Stimulated activated CD4-positive, alpha-beta T cell treated with anti-CD3 and anti-CD28 coated beads, Interleukin-1b, Interleukin-23, amount 100 ng/mL, for 48 hours (primary cell): ENCODE measurements at regions not wholly inside any gene's neighbourhood (a gene's known extent, or its start where the extent isn't known, plus 50 kb on each side); places are given as distances from the start of the nearest gene placed in this dataset.
"Not testable (repeated sequence)": the region's sequence is repeated elsewhere in the genome, so short reads cannot be mapped to it uniquely, and the experiment has no call there.

ENCODE experiments used
- DNase-seq: peaks from one replicate; pipeline ENCODE4 v3.0.0-alpha.2; 2020

DNA sequence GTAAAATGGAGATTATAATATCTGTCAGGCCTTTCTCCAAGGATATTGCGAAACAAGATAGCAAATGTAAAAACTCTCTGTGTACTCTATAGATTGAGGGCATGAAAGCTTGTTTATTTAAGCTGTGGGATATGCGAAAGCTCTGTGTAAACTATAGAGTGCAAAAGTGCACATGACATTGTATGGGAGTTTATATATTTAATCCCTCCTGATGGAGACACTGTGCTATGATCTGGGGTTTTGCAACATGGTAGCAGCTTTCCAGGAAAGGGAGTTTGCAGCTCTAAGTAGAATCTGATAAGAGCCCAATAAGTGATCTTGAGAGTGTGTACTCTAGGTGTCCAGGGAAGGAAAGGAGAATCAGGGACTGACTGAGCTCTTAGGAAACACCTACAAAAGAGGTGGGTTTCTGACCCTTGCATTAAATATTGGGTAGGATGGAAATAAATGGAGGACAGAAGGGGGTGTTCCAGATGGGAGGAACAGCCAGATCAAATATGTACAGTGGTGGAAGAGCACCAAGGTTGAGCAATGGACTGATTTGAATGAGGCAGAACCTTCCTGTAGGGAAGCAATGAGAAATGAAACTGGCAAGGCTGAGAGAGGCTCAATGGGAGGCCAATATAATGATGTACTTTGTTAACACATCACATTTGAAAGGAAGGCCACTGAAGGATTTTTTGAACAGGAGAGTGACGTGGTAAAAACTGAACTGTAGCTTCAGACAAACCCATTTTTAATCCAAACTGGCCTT, 450.1 kb downstream of the GJA1 start:
- no peak for DNase-seq

DNA sequence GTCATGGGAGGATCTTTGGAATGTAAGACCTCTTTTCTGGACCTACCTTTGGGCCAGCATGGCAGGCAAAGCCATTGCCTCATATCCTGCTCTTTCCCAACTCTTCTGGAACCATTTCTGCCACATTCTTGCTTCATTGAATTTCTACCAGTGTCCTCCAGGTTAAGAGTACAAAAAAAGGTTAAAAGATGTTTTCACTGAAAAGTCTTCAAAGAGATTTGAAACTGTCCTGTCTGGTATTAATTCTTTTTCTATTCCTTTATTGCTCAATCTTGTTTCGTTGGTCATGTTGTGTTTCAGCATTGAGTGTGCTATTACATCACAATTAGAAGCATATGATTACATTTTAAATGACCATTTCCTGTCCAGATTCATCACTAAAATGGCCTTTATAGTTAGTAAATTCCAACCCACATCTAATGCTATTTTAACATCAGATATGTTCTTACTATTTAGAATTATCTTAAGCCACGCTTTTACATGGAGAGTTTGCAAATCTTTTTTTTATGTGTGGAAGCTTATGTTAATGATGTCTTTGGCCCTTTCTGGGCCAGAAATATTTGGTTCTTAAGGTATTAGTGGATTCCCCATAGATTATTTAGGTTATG, 450.9 kb downstream of the GJA1 start:
- DNase-seq: no peak

DNA sequence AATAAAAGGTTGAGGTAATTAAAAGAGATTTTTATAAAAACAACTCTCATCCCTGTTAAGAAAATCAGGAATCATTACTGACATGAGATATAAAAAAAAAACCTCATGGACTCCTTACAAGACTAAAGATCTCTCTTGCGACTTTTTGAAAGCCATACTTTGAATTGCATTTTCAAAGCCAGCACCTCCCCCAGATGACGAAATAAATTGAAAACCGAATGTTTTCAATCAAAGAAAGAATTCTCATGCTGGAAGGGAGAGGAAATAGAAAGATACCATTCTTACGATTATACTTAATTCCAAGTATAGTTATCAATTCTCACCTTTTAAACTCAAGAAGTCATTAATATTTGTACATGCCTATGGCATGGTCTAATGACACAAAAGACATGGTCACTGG, 452.3 kb downstream of the GJA1 start:
- DNase-seq: no peak

DNA sequence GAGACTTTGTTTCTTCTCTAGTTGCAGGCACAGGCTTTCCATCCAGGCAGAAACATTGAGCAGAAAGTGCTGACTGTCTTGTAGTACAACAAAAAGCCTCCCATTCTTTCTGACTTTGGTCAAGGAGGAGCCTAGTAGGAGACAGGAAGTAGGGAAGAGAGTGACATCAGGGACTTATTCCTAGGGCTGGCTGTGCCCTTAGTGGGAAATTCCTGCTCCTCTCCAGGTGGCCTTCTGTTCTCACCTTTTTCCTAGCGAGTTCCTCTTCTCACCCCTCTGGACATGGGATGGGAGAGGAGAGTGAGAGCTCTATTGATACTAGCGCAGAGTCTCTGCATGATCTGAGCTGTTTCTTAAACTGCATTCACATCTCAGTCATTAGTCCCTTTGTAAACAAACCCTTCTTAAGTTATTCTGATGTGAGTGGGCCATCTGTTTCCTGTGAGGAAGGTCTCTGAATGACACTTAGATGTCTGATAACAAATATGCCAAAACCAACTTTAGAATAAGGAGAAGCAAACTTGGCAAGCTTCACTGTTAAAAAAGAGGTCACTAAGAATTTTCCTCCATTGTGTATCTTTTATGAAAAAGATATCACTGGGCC, 455.0 kb downstream of the GJA1 start:
- DNase-seq: no peak

DNA sequence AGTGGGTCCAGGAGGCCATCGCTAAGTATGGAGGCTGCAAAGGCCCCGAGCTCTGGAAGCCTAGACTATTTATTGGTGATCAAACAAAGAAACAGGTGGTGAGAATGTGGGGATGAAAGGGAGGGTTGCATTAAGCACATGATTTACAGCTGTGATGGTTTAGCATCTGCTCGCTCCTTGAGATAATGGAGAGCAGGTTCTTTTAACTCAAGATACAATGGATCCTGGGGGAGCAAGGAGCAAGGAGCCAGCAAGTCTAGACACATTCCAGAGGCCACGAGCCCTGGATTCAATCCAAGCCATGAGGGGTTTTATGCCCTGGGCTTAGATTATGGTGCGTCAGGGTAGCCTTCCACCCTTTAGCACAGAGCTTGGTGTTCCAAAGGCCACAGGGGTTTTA, 460.3 kb downstream of the GJA1 start:
- not testable (repeated sequence) for DNase-seq

DNA sequence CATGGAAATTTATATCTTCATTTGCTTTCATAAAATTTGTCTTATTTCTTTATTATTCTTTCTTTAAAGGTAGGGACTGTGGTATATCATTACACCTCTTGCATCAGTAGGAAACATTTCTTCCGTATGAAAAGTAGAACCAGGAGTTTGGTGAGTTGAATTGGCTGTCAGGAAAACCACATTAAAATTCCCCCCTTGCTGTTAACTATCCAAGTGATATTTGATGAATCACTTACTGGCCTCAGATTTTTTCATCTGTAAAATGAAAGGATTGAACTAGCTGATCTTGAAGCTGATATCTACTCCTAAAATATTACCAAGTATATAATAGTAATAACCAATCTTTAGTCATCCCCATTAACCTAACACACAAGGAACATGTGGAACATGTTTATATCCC, 460.9 kb downstream of the GJA1 start:
- DNase-seq: no peak

DNA sequence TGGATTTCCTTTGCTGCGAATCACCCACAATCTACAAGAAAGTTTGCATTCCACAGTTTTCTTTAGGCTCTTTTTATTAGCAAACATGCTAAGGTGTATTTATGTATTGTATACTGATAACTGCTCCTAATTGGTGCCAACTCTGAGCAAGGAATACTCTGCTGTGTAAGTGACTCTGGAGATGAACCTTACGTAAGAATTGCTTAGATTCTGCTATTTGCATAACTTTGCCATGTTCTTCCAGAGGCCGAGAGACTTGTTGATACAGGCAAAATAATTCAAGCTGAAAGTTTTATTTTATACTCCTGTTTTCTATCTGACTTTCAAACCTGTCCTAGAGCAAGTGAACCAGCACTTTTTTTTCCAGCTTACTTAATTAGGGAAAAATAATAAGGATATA, 461.3 kb downstream of the GJA1 start:
- DNase-seq: no peak

DNA sequence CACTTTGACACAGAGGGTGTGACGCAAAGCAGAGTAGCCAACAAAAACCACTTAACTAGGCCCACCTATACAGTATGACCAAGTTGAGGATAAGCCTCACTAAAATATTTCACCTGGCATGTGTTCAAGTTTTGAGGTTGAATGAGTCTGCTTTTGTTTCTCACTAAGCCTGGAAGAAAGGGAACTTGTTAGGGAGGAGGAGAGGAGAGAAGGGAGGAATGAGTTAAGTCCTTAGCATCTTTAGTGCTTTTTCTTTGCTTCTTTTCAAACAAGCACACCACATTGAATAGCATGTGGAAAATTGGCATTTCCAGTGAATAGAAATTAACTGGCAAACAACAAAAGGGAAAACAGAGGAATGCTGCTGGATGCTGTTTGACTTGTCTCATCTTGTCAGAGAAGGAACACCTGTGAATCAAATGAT, 461.9 kb downstream of the GJA1 start:
- no peak for DNase-seq

DNA sequence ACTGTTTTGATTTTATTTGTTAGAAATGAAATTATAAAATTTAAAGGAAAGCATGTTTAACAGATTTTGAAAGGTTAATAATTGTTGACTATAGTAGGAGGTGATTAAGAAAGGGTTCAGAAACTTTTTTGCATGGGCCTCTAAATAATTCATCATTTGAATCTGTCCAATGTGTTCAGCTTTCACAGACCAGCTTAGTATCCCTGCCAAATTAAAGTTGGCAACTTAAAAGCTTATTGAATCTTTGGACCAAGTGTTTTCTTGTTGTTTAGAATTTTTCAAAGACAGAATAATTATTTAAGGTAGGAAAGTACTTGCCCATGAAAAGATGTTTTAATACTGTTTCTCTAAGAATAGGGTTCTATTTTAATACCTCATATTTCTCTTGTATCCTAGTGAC, 466.0 kb downstream of the GJA1 start:
- DNase-seq: no peak

DNA sequence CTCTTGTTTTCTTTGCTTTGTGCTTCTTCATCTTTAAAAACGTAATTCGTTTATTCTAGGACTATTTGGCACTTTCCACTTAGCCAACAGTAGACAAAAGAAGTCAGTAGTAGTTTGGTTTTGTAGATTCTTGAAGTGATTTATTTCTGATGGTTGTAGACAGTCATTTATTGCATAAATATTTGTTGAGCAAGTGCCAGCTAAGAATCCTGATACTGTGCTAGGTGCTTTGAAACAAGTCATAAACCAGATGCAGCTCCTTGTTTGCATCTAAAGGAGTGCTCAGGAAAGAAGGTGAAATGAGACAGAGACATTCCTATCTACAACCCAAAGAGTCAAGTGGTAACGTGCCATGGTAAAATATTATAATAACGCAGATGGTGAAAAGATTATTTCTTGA, 469.1 kb downstream of the GJA1 start:
- no peak for DNase-seq

DNA sequence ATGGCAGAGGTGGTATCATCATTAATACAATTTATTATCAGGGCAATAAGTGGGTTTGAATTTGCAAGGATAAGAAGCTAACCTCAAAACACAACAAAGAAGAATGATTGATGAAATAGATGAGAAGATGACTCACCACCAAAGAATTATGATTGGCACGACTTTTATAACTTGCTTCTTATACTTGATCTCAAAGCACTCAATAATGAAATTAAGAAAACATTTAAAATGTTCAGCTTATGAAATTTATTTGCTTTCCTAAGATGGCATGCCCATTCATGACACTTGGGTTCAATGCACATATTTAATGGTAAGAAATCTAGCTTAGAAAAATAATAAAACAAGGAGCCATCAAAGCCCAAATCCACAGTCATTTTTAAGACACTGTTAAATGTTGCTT, 477.5 kb downstream of the GJA1 start:
- no peak for DNase-seq

DNA sequence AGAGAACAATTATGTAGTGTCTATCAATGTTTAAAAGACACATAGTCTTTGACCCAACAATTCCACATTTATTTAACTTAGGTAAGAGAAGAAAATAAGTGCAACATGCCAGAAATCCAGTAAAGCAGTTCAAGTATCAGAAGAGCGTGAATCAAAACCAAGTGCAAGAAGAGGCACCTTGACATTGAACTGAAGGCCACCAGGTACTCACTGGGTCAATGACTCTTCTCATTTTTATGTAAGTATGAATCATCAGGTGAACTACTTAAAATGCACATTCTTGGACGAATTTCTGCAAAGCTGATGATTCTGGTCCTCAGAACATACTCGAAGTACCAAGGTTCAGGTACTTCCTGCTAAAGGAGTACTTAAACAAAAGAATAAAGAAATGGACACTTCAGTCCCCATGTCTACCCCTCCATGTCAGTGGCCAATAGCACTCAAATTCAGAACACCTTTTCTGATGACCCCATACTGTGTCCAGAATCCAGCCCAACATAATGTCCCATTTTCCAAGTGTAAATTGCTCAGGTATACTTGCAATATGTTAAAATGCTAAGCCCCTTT, 481.9 kb downstream of the GJA1 start:
- DNase-seq: no peak

DNA sequence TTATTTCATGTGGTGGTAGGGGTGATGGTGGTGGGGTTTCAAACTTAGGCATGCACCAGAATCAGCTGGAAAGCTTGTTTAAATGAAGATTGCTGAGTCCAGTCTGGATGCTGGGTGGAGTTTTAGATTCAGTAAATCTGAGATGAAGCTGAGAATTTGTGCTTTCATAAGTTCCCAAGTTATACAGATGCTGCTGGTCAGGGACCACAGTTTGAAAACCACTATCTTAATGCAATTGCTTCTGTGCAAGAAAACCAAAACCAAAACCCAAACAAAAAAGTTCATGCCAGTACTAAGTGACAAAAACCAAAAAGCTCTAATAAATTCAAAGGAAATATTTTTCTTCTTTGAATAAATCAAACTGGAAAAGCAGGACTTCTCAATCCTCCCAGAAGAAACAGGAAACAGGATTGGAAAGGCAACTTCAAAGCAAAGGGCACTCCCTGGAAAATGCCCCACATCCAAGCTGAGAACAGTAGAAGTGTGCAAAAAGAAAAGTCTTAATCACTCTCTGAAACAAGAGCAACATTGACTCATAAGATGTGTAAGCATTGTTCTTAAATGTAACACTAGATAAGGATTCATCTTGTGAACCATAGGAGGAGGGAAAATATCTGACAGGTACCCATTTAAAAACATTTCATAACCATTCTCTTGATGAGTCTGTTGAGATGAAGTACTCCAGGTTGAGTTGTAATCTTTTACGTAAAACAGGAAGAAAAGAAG, 481.5 kb upstream of the HSF2 start:
- no peak for DNase-seq

DNA sequence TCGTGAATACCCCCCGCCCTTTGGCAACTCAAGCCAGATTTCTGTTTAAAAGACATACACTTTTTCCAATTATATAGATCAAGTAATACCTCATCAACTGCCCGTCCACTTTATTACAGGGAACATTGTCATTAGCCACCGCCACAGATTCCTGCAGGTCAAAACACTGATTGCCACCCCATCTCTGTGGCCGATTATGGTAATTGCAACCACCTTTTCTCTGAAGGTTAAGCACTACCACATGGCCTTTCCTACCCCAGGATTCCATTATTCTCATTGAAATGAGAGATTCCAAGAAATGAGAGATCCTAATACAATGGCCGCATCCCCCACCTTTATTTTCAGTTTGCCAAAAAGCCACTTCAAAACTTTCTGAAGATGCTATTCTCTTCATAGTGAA, 478.8 kb upstream of the HSF2 start:
- DNase-seq: no peak

DNA sequence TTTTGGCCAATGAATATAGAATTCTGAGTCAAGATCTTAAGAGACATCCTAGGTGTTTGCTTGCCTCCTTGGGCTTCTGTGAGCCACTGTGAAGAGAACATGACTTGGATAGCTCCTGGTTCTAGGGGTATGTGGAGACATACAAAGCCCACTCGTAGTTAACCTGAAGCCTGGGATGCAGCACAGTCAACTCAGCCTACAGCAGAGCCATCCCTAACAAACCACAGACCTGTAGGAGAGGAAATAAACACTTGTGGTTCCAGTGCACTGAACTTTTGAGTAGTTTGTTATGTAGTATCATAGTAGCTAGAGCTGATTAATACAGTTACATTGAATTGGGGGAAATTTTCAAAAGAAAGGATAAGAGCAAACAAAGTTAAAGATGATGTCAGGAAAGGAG, 474.4 kb upstream of the HSF2 start:
- no peak for DNase-seq

DNA sequence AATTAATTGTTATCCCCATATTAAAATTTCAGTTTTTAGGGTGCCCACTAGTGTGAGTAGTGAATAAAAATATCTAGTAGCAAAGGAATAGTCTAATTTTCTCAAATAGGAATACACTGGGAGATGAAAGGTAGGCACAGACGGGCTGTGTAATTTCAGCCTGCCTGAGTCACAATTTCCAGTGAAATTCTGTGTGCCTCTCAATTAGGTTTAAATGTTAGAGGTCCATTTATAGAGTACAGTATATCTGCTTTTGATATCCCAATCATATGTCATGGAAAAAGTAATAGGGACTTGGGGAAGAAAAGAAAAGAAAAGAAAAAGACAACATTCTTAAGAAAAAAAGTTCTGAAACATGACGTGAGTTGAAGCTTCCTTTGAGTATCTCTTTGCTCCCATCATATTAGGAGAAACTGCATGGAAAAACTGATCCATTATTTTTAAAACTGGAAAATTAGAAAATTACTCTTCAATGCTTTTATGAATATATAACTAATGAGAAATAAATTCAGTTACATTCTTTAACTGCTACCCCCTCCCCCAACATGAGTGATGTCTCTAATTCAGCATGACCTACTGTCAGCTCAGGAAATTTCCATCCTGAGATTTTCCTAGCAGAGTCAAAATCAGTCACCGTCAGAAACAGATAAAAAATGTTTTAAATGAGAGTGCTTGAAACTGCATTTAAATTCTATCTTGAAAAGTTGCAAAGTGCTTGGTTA, 473.8 kb upstream of the HSF2 start:
- no peak for DNase-seq

DNA sequence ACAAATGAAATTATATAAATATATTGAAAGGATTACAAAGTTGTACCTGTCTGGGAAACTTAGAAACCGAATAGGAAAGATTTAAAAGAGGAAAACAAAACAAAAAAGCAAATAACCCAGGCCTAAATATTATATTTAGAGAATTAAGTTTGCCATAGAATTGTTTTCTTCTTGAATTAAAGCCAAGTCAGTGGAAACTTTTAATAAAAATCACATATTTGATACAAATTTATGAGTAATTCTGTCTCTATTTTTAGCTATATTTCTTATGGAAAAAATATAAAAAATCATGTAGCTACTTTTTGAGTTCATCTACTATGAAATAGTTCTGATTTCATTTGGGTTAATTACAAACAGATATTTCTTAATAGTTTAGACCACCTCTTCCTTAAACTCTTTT, 470.2 kb upstream of the HSF2 start:
- no peak for DNase-seq

DNA sequence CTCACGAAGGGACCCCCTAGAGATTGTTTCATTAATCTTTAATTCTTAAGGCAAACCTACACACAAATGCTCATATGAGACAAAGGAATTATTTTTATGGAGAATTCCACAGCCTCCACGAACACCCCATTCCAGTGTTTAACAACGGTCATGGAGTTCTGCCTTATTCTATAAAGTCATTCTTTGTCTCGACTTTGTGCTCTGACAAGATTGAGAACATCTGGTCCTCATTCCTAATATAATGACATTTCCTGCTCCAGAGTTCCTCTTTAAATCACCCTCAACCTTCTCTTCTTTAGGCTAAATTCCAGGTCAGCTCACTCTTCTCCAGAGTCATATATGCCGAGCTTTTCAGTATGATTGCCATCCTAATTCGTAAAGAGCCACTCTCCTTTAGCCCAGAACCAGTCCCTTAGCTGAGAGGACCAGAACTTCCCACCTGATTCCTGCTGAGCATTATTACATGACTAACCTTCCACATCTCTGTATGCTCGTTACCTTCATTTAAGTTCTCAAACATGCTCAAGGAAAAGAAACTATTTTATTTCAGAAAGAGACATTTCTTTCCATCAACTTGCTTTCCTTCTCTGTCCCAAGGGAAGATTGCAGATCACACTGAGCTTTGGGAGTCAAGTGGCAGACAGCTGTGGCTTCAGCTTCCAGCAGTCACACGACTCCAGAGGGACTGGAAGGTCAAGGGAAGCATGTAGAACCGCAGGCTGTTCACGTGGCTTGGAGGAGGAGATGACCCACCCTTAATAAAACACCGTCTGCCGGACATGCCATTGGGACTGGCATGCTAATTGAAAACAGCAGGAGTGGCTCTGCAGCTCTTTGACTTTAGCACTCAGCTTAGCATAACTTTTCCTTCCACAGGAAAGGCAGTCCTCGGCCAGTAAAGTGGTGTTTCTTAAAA, 467.1 kb upstream of the HSF2 start:
- DNase-seq: no peak

DNA sequence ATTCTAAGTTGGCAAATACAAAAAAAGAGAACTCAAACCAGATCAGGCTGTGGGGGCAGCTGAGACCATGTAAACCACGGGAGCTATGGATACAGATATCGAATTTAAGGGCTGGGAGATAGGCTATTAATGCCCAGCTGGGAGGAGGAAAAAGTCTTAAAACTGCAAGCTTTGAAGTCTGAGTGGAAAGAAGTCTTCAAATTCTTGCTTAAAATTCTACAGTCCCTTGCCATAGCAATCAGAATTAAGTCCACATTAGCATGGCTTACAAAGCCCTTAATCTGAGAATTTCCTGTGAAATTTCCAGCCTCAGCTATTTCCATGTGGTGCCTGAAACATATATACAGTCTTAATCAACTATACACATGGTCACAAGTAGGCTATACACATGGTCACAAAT, 465.0 kb upstream of the HSF2 start:
- DNase-seq: no peak

DNA sequence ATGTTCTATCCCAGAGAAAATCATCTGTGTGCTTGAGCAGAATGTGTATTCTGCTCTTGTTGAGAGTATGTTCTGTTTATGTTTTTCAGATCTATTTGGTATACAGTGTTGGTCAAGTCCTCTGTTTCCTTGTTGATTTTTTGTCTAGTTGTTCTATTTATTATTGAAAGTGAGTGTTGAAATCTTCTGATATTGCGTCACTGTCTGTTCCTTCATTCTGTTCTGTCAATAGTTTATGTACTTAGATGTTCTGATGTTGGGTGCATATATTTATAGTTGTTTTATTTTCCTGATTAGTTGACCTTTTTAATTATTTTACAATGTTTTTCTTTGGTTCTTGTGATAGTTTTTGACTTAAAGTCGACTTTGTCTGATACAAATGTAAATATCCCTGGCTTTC, 458.7 kb upstream of the HSF2 start:
- no peak for DNase-seq

DNA sequence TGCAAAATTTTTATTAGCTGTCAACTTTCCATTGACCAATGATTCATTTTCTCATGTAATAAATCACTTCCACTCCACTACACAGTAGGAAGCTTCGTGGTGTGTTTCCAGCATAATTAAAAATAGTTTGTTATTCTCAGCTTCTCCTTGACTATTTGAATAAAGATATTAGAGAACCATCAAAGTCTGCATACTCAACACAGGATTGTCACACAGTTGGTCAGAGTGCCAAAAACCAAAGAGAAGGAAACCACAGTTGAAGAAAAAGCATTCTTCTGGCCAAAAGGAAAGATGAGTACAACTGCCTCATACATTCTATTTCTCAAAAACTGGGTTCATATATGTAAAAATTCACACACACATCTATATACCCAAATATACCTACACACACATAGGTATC, 455.1 kb upstream of the HSF2 start:
- DNase-seq: no peak

DNA sequence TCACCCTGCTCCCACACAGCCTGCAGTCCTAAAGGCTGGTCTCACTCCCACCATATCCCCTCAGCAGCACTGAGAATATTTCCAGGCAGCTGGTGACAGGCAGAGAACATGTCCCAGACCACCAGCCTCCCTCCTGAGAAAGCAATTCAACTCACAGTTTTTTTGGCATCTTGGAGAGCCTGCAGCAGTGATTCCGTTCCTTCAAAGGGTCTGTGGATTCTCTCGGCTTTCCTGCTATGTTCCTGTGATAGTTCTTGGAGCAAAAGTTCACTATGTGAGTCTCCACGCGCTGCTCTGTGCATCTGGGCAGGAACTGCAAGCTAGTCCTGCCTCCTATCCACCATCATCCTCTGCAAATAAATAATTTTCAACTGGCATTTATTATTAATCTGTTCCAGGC, 448.3 kb upstream of the HSF2 start:
- DNase-seq: no peak
